ENCODE measurements at regions not wholly inside any gene's neighbourhood (a gene's known extent, or its start where the extent isn't known, plus 50 kb on each side); places are given as distances from the start of the nearest gene placed in this dataset.

- TF ChIP-seq TOX (CRISPR knock-in tag; IDR thresholded peaks at IDR 0.05; ENCODE audit: borderline replicate concordance) = no peak
- no peak for TF ChIP-seq ZNF70 (CRISPR knock-in tag; IDR thresholded peaks at IDR 0.05)
- TF ChIP-seq RARB (CRISPR knock-in tag; IDR thresholded peaks at IDR 0.05) = no peak
- TF ChIP-seq ZC3H10 (CRISPR knock-in tag; IDR thresholded peaks at IDR 0.05) = no peak
- TF ChIP-seq OSR1 (CRISPR knock-in tag; IDR thresholded peaks at IDR 0.05) = no peak
- TF ChIP-seq BACH2 (CRISPR knock-in tag; IDR thresholded peaks at IDR 0.05; ENCODE audit: borderline replicate concordance) = no peak
- TF ChIP-seq SNAI2 (CRISPR knock-in tag; IDR thresholded peaks at IDR 0.05) = no peak
Measured at GRCh38 chr16:9680019-9680655, 502.1 kb downstream of the GRIN2A start.

All from SK-N-SH treated with all-trans-retinoic acid at 6 μM for 48 hours (cell line).